Mammary epithelial cell (primary cell): ENCODE measurements at regions not wholly inside any gene's neighbourhood (a gene's known extent, or its start where the extent isn't known, plus 50 kb on each side); places are given as distances from the start of the nearest gene placed in this dataset.
"Not testable (repeated sequence)": the region's sequence is repeated elsewhere in the genome, so short reads cannot be mapped to it uniquely, and the experiment has no call there.

Experiments used
- EZH2 ChIP-seq: IDR thresholded peaks from 2 replicates; pipeline ENCODE4 v1.6.1; 2012; ENCODE audit warnings: low read length, inconsistent platforms, borderline replicate concordance
- TF ChIP-seq, protein P1 (sequence below), 2 donors: IDR thresholded peaks in 1 of 2; conservative IDR thresholded peaks in 1 of 2; 2 replicates each; pipeline ENCODE4 v1.5.1; 2011 to 2012; ENCODE audit warnings: inconsistent platforms in 2 of 2, low read length in 2 of 2, mild to moderate bottlenecking in 2 of 2, control low read depth in 1 of 2, low read depth in 1 of 2; ENCODE audit not compliant: insufficient read depth in 1 of 2; ENCODE audit errors: extremely low read depth in 1 of 2

DNA sequence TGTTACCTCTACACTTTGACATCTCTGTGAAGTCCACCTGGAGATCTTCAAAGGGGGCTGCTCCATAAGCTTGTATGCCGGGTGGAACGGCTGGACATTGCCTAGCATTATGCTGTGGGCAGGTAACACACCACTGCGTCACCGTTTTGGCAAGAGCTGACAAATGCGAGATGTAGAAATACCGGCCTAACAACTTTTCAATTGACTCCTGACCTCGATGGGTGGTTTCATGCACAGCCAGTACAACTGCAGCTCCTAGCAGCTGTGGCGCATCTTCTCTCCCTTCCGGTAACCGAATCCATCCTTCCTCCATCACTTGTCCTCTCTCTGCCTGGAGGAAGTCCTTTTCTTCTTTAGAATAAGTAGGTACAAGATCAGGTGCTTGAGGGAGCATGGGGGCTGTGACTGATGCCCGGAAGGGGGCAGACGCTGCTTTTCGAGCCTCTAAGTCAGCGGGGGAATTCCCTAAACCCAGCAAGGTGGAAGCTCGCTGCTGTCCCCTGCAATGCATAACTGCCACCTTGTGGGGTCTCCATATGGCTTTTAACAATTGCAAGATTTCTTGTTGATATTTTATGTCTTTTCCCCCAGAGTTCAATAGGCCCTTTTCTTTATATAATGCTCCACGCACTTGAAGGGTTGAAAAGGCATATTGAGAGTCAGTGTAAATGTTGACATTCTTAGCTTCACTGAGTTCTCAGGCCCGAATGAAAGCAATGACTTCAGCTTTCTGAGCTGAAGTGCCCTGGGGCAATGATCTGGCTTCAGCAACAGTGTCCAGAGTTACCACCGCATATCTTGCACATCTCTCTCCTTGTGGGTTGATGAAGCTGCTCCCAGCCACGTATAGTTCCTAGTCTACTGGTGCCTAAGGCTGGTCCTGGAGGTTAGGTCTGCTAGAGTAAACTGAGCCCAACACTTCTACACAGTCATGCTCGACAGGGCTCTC is 98.3 kb upstream of the ZNF195 start:
- TF ChIP-seq, protein P1, sequence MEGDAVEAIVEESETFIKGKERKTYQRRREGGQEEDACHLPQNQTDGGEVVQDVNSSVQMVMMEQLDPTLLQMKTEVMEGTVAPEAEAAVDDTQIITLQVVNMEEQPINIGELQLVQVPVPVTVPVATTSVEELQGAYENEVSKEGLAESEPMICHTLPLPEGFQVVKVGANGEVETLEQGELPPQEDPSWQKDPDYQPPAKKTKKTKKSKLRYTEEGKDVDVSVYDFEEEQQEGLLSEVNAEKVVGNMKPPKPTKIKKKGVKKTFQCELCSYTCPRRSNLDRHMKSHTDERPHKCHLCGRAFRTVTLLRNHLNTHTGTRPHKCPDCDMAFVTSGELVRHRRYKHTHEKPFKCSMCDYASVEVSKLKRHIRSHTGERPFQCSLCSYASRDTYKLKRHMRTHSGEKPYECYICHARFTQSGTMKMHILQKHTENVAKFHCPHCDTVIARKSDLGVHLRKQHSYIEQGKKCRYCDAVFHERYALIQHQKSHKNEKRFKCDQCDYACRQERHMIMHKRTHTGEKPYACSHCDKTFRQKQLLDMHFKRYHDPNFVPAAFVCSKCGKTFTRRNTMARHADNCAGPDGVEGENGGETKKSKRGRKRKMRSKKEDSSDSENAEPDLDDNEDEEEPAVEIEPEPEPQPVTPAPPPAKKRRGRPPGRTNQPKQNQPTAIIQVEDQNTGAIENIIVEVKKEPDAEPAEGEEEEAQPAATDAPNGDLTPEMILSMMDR (conservative IDR thresholded peaks at IDR 0.05 in 1 of 2, IDR thresholded peaks at IDR 0.05 in 1 of 2; ENCODE audit: extremely low read depth in 1 of 2, insufficient read depth in 1 of 2, low read depth in 1 of 2, low read length in 2 of 2) = not testable (repeated sequence)
- not testable (repeated sequence) for TF ChIP-seq EZH2
